ENCODE measurements at regions not wholly inside any gene's neighbourhood (a gene's known extent, or its start where the extent isn't known, plus 50 kb on each side); places are given as distances from the start of the nearest gene placed in this dataset.
"Not testable (repeated sequence)": the region's sequence is repeated elsewhere in the genome, so short reads cannot be mapped to it uniquely, and the experiment has no call there.

GRCh38 chr5:118302786-118303185 is 685.6 kb downstream of the DTWD2 start:
- intact Hi-C loops (cut with micrococcal nuclease), result no loop called here

DNA sequence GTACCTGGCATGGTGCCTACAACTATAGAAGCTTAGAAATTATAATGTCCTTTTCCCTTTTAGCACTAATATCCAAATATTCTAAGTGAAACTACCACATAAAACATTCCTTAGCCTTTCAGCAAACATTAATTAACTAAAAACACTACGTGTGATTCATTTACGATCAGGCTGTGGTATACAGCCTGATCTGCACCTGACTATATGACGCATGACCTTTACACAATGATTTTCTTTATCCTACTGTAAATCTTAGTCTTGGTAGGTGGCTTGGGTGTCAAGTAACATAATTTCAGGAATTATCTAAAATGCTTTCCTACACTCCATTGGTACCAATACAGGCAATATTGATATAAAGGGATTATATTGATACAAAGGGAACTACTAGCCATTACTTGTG is 686.7 kb downstream of the DTWD2 start:
- intact Hi-C loops (cut with micrococcal nuclease), result no loop called here

DNA sequence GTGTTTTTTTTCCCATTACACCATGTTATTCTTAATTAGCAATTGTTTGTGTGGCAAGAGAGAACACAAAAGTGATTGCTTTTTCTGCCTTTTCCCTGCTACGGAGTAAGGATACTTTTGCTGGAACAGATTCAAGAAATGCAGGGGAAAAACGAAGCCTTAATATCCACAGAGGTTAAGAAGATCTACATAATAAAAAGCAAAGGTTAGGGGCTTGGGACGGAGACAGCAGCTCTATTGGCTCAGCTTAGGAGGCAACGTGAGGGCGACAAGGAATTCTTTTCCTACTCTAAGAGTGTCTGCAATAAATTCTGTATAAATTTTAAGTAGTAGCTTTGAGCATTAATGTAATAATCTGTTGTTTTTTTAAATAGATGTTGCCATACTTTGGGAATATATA is 693.3 kb downstream of the DTWD2 start:
- intact Hi-C loops (cut with micrococcal nuclease), result no loop called here

DNA sequence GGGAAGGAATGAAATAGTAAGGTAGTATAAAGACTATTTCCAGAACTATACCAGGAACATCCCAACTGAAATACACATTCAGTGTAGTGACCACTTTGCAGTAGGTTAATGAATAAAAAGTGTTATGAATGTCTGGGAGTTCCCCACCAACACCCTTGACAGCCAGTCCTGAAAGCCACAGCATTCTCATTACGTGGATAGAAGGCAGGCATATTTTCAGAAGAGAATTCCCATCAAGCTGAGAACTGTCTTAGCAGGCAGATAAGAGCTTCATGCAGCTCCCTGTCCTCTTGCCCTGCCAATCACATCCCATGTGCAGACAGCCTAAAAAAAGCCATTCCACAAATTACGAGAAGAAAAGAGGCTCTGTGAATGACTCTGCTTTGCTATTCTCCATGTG is 695.0 kb downstream of the DTWD2 start:
- intact Hi-C loops (cut with micrococcal nuclease), result no loop called here

DNA sequence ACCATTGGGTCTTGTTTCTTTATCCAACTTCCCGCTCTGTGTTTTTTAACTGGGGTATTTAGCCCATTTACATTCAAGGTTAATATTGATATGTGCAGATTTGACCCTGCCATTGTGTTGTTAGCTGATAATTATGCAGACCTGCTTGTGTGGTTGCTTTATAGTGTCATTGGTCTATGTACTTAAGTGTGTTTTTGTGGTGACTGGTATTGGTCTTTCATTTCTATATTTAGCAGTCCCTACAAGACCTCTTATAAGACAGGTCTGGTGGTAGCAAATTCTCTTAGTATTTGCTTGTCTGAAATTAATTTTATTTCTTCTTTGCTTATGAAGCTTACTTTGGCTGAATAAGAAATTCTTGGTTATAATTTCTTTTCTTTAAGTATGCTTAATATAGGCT is 698.1 kb downstream of the DTWD2 start:
- intact Hi-C loops (cut with micrococcal nuclease), result no loop called here

DNA sequence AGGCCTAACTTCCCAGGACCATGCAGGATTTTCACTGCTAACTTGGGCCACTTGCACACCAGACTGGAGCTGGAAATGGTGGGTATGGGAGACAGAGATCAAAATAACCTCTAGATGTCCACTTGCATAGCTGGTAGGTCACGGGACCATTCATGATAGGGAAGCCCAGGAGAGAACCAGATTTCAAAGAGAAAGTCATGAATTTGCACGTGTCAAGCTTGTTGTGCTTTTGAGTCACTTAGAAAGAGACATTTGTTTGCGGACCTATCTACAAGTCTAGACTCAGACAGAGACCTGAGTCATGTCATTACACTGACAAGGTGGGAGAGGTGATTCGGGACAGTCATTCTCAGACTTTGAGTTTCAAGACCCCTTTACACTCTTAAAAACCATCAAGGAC is 704.1 kb downstream of the DTWD2 start:
- intact Hi-C loops (cut with micrococcal nuclease), result not testable (repeated sequence)

DNA sequence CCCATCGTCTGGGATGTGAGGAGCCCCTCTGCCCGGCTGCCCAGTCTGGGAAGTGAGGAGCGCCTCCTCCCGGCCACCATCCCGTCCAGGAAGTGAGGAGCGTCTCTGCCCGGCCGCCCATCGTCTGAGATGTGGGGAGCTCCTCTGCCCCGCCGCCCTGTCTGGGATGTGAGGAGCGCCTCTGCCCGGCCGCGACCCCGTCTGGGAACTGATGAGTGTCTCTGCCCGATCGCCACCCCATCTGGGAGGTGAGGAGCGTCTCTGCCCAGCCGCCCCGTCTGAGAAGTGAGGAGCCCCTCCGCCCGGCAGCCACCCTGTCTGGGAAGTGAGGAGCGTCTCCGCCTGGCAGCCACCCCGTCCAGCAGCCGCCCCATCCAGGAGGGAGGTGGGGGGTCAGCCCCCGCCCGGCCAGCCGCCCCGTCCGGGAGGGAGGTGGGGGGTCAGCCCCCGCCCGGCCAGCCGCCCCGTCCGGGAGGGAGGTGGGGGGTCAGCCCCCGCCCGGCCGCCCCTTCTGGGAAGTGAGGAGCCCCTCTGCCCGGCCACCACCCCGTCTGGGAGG is 705.8 kb downstream of the DTWD2 start:
- intact Hi-C loops (cut with micrococcal nuclease), result not testable (repeated sequence)

- intact Hi-C loops (cut with micrococcal nuclease), result no loop called here
These were observed 708.6 kb downstream of the DTWD2 start for GRCh38 chr5:118279540-118280294.

DNA sequence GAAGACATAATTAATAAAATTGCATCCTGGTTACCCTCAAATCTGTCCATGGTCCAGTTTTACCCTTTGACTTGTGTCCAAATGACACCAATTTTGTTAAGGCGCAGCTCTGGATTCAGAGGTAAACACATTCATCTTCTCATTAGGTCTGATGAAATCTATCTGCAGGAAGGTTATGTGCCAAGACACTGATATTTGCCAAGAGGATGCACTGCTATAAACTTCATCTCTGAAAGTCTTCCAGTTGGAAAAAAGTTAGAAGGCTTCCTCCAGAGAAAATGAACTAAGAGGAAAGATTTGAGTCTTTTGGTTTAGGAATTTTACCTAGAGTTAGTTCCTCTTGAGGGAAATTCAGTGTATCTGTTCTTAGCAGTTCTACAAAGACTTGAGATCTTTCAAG is 717.8 kb downstream of the DTWD2 start:
- intact Hi-C loops (cut with micrococcal nuclease), result no loop called here

GRCh38 chr5:118258223-118258622 is 730.1 kb downstream of the DTWD2 start:
- intact Hi-C loops (cut with micrococcal nuclease), result no loop called here

- intact Hi-C loops (cut with micrococcal nuclease), result no loop called here
These were observed 731.3 kb downstream of the DTWD2 start for GRCh38 chr5:118257066-118257465.

DNA sequence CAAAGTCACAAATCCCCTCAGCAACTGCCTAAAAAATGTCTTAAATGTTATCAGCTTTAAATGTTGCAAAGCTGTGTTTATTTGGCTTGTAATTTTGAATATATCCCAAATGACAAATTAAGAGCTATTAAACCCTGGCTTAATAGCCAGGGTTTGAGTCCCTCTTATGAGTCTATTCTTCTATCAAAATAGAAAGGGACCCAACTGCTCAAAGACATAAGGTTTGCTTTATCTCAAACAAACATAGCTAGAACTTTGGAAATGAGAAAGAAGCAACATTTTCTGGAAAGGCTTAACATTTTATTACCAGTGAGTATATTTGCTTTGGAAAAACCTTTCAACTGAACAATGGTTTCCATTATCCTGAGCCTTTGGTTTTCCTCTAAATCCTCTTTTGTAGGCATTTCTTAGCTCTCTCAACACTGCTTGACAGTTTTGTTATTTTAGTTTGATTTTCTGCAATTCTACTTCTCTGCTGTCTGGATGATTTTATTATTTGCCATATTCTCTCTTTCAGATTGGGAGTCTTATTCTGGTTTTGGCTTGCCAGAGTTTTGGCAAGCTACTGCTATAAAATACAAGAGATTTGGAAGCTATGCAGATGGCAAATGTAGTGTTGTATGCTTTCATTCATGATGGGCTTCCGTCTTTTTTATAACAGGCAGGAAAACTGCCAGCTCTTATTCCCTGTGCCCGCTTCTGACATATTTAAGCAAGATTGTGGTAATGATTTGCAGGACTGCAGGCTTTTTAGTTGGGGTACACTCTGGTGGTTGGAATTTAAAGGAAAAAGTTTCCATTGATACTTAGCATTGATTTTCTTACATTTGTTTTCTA is 734.9 kb downstream of the DTWD2 start:
- intact Hi-C loops (cut with micrococcal nuclease), result no loop called here

GRCh38 chr5:118249386-118249785 is 739.0 kb downstream of the DTWD2 start:
- intact Hi-C loops (cut with micrococcal nuclease), result no loop called here

- intact Hi-C loops (cut with micrococcal nuclease), result no loop called here
These were observed 740.9 kb downstream of the DTWD2 start for GRCh38 chr5:118247458-118247857.

DNA sequence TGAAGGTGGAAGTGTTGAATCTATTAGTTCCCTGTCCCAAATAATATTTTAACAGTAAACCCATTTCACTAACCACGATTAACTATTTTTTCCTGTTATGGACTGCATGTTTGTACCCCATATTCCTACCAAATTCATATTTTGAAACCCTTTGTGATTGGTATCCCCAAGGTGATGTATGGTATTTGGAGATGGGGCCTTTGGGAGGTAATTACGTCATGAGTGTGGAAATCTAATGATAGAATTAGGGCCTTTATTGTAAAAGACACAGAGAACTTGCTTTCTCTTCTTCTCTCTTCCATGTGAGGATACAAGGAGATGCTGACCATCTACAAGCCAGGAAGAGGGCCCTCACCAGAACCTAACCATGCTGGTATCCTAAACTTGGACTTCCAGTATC is 744.7 kb downstream of the DTWD2 start:
- intact Hi-C loops (cut with micrococcal nuclease), result no loop called here

- intact Hi-C loops (cut with micrococcal nuclease), result no loop called here
These were observed 745.3 kb downstream of the DTWD2 start for GRCh38 chr5:118243068-118243467.

- intact Hi-C loops (cut with micrococcal nuclease), result no loop called here
These were observed 752.1 kb downstream of the DTWD2 start for GRCh38 chr5:118236108-118236849.

DNA sequence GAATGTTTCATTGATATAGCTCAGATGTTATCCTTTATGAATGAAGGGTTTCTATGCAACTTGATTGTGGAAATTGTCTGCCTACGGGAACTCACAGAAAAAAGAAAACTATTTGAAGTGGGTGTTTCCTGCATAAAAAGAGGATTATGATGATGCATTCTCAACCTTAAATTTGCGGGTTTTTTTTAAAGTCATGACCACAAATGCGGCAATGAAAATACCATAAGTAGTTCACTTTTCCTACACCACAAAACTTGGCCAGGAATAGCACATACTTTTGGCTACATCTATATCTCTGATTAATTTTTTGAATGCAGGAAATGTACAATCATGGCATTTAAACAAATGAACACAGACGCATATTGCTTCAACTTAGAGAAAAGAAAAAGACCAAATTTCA is 754.7 kb downstream of the DTWD2 start:
- intact Hi-C loops (cut with micrococcal nuclease), result no loop called here

DNA sequence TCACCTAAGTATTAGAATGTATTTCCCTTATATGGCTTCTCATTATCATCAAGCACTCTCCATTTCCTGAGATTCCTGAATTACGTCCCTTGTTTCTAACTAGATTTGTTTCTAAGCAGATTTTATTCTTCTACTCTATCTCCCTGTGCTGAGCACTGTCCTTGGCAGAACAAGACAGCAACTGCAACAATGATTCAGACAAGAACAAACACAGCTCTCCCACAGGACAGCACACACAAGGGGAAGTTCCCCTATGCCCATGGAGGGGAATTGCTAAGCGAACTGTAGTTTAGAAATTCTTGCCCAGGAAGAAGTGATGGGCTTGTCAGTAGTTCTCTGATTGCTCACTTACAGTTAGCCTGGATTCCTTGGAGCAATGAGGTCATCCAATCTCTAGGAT is 759.9 kb downstream of the DTWD2 start:
- intact Hi-C loops (cut with micrococcal nuclease), result no loop called here

GRCh38 chr5:118224546-118224945 is 763.8 kb downstream of the DTWD2 start:
- intact Hi-C loops (cut with micrococcal nuclease), result no loop called here

GRCh38 chr5:118220556-118221195 is 767.7 kb downstream of the DTWD2 start:
- intact Hi-C loops (cut with micrococcal nuclease), result no loop called here
